PFSK-1 (cell line): ENCODE measurements at regions not wholly inside any gene's neighbourhood (a gene's known extent, or its start where the extent isn't known, plus 50 kb on each side); places are given as distances from the start of the nearest gene placed in this dataset.

ENCODE experiments used
- FOXP2 ChIP-seq: optimal IDR thresholded peaks from 2 replicates; pipeline ENCODE3; 2011; ENCODE audit warnings: borderline replicate concordance, control low read depth, inconsistent platforms; ENCODE audit not compliant: insufficient read depth; ENCODE audit errors: extremely low read length, extremely low read depth
- POLR2AphosphoS5 ChIP-seq: IDR thresholded peaks from 2 replicates; pipeline ENCODE4 v1.6.1; 2012; ENCODE audit warnings: low read depth, mild to moderate bottlenecking, control low read depth, low read length, moderate library complexity
- REST ChIP-seq, 2 experiments: IDR thresholded peaks; 2 replicates each; pipeline versions ENCODE4 v1.6.1 to v1.8.0; 2011 to 2012; ENCODE audit warnings: low read depth in 2 of 2, low read length in 2 of 2, control low read depth in 1 of 2, inconsistent platforms in 1 of 2, mild to moderate bottlenecking in 1 of 2, moderate library complexity in 1 of 2; ENCODE audit not compliant: insufficient read depth in 1 of 2
- SIN3A ChIP-seq: IDR thresholded peaks from 2 replicates; pipeline ENCODE4 v1.6.1; 2012; ENCODE audit warnings: mild to moderate bottlenecking, low read length, moderate library complexity, borderline replicate concordance; ENCODE audit not compliant: insufficient read depth
- TAF1 ChIP-seq: IDR thresholded peaks from 2 replicates; pipeline ENCODE4 v1.6.1; 2012; ENCODE audit warnings: low read length, control low read depth, borderline replicate concordance; ENCODE audit not compliant: insufficient read depth

DNA sequence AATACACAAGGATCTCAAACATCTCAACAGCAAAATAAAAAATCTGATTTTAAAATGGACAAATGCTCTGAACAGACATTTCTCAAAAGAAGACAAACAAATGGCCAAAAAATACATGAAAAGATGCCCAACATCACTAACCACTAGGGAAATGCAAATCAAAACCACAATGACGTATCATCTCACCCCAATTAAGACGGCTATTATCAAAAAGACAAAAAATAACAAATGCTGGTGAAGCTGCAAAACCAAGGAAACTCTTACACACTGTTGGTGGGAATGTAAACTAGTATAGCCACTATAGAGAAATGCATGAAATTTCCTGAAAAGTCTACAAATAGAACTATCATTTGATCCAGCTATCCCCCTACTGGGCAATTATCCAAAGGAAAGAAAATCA is 145.0 kb downstream of the BTG1 start:
- TF ChIP-seq POLR2AphosphoS5 = no peak
- TF ChIP-seq TAF1 = no peak
- TF ChIP-seq FOXP2 = no peak
- no peak for TF ChIP-seq REST (IDR thresholded peaks at IDR 0.05; ENCODE audit: insufficient read depth in 1 of 2, low read depth in 2 of 2, low read length in 2 of 2)
- no peak for TF ChIP-seq SIN3A
